T follicular helper cell (primary cell): ENCODE measurements at regions not wholly inside any gene's neighbourhood (a gene's known extent, or its start where the extent isn't known, plus 50 kb on each side); places are given as distances from the start of the nearest gene placed in this dataset.

Experiments
- DNase-seq: peaks from one replicate; pipeline ENCODE4 v3.0.0-alpha.2; 2020; ENCODE audit warnings: low read depth

DNA sequence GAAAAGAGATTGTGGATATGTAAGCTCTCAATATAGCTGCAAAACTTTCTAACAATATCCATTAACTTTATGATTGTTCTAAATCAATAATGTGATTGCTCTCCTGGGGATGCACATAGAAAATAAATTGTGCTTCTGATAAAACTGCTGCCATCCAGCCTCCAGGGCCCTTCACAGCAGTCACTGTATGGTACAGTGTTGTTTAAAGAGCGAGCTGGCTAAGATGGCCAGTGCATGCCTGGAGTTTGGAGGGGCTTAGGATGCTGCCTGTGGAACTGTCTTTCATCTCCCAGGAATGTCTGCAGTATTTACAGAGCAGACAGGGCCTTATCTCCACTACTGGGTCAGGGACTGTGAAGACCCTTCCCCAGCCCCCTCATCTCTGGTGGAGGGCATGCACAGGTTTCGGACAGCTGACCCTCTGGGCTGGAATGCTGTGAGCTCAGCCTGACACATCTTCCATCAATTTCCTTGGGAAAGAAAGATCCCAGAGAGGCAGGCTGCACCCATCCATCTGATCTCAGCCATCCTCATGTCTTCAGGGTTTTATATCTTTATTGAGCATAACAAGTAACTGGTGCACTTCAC, 137.0 kb downstream of the PLPP3 start:
- no peak for DNase-seq

DNA sequence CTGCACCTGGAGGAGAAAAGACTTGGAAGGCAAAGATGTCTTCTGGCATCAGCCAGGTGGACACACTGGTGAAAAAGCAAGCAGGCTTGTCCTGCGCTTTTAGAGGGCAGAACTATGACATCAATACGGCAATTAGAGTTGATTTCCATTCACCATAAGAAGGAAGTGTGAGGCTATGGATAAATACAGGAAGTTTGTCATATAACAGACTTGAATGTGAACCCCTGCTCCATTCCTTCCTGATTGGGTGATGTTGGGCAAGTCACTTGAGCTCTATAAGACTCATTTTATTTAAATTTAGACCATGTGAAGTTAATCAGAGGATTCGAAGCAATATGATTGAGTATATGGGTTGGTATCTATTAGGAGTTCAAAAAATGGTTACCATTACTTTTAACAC, 137.8 kb downstream of the PLPP3 start:
- no peak for DNase-seq

DNA sequence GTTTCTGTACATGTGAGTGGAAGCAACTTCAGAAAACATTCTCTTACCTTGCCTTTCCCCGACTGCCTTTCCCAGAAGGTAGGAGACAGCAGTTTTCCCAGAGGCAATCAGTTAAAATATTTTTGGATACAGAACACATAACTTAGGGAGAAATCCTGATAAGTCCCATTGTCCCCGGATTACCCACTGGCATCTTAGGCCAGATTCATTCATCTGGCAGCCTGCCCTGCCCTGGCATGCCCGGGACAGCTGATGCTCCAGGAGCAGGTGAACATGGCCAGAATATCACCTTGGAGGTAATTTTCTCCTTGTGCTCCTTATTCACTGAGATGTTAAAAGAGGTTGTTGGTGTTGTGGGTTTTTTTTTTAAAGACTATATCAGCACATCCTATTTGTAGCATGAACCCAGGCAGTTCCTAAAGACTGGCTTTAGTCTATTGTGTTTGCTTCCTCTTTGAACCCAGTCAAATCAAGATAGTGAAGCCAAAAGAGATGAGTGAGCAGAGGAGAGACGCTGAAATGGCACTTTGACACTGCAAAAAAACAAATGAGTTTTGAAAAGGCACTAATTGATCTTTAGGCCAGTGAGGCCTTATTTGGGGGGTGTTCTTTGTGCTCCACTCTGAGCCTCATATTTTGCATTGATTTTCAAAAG, 139.6 kb downstream of the PLPP3 start:
- no peak for DNase-seq

DNA sequence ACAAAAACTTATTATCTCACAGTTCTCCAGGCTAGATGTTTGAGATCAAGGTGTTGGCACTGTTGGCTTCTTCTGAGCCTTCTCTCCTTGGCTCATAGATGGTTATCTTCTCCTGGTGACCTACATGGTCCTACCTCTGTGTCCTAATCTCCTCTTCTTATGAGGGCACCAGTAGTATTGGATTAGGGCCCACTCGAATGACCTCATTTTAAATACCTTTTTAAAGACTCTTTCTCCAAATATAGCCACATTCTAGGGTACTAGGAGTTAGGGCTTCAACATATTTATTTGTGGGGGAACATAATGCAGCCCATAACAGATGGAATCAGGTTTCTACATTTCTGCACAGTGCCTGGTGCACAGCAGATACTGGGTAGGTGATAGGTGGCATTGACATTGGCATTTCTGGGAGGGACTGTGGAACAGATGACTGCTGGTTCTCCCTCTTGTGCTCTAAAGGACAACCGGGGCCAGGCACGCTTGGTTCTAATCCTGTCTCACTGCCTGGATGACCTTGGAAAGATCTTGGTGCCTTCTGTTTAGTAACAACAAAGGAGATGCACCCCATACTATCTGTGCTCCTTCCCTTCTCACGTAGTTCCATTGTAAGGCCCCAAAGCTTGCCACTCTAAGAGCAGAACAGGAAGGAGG, 140.3 kb downstream of the PLPP3 start:
- no peak for DNase-seq

DNA sequence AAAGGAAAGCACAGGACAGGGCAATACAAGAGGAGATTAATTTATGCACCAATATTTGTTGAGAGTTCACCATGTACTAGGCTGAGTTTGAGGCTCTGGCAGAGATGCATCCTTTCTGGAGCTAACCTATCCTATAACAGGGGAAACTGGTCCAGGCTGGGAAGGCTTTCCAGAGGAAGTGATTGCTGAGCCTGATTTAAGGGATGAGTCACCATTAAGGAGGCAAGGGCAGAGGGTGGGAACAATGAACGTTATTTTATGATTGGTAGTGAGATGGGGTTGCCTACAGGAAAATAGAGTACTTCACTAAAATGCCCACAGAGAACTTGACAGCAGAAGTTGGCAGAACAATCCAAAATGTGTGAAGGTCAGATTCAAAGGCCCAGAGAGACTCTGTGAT, 141.4 kb downstream of the PLPP3 start:
- no peak for DNase-seq

DNA sequence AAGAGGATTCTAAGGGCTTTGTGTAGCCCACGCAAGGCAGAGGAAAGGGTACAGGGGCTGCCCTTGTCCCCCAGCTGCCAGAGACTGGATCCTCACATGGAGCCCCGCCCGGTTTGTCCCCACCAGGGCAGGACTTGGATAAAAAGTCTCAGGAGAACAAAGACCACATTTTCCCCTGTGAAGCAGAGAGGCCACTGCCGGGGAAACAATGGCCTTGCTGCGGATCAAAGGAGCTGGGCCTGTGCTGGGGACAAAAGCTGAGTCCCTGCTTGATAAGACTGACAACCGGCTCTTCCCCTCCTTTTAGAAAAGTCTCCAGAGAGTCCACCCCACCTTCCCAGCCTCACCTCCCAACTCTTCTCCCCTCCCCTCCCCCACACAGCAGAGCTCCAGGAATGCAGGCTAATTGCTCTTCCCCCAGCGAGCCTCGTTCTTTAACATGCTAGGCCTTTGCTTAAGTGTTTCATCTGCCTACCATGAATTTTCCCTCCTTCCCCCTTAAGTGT, 142.4 kb downstream of the PLPP3 start:
- DNase-seq: no peak

DNA sequence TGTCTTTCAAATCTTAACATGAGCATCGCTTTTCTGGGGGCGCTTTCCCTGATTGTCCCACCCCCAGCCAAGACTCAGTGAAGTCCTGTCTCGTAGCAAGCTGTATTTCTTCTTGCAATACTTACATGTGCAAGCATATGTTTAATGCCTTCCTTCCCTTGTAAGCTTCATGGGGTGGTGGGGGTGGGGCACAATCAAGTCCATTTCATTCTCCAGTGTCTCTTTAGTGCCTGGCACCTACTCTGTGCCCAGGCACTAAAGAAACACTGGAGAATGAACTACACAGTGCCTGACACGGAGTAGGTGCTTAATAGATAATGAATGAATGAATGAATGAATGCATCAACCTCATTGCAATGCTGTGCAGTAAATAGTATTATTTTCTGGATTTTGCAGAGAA, 143.1 kb downstream of the PLPP3 start:
- no peak for DNase-seq

DNA sequence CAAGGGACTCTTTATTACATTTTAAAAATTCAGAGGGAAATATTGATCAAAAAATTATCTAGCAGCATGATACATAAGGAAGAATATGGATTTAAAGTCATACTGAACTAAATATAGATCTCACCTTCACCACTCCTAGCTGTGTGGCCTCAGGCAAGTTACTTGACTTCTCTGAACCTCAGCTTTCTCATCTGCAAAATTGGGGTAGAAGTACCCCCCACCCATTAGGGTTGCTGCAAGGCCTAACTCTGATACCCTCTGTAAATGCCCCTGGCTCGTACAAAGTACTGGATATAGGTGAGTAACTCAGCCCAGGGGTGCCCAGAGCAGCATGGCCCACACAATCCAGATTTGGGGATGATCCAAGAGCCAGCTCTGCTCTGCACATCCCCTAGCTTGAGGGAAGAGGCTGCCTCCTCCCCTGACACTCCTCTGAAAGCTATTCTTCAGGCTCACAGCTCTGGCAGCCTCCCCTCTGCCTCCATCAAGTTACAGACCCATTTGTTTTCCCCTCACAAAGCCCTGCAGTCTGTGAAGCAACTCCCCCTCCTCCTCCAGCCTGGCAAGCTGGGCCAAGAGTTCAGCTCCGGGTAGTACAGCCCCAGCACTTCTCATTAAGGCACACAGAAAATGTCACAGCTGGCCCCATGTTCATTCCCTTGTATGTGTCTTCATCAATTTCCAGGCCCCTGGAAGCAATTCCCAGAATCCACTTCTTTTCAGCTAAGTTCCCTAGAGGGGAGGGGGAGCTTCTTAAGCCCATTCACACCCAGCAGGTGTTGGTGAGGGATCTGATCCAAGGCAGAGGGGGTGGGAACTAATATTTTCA, 143.7 kb downstream of the PLPP3 start:
- DNase-seq: no peak

DNA sequence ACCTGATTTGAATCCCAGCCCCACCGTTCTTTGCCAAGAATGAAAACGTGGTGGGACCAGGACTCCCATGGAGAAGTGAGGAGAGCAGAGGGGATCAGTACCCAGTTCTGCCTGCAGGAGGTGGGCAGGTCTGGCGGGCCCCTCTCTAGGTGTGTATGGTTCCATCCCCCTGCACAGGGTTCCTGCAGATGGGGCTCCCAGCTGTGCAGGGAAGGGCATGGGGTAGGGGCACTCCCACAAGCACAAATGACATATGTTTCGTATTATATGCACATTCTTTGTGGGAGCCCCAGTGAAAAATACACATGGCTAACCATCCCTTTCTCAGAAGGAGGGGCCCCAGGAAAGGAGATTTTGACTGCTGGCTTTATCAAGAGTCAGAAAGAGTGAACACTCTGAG, 144.6 kb downstream of the PLPP3 start:
- DNase-seq: no peak

DNA sequence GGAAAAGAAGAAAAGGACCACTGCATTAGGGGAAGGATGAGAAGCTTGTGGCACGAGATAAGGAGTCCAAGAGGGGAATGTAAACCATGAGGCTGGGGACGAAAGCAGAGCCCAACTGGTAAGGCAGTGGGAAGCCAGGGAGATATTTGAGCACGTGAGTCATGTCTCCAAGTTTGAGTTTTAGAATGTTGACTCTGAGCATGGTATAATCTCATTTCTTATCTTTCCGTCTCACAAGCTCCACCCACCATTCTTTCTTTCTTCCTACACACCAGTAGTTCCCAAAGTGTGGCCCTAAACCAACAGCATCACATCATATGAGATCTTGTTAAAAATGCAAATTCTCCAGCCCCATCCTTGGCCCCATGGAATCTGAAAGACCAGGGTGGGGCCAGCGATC, 145.3 kb downstream of the PLPP3 start:
- no peak for DNase-seq

DNA sequence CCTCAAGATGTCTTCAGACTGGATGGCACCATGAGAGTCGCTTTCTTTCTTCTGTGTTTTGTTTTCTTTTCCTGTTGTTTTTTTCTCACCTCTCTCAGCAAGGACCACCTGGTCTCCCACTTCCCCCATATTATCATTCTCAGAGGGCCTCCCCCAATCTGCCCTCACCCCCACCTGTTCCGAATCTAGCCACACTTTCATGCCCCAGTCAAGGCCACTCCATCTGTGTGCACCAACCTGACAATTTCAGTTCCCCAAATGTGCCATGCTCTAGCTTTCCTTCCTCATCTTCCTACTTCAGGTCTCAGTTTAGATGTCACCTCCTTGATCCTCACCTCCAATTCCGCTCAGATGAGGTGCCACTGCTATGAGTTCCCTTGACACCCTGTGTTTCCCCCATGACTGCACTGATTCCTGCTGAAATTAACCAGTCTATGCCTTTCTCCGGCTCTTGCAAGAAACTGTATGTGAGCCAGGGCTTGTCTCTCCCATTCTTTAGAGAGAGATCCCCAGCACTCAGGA, 146.2 kb downstream of the PLPP3 start:
- no peak for DNase-seq

DNA sequence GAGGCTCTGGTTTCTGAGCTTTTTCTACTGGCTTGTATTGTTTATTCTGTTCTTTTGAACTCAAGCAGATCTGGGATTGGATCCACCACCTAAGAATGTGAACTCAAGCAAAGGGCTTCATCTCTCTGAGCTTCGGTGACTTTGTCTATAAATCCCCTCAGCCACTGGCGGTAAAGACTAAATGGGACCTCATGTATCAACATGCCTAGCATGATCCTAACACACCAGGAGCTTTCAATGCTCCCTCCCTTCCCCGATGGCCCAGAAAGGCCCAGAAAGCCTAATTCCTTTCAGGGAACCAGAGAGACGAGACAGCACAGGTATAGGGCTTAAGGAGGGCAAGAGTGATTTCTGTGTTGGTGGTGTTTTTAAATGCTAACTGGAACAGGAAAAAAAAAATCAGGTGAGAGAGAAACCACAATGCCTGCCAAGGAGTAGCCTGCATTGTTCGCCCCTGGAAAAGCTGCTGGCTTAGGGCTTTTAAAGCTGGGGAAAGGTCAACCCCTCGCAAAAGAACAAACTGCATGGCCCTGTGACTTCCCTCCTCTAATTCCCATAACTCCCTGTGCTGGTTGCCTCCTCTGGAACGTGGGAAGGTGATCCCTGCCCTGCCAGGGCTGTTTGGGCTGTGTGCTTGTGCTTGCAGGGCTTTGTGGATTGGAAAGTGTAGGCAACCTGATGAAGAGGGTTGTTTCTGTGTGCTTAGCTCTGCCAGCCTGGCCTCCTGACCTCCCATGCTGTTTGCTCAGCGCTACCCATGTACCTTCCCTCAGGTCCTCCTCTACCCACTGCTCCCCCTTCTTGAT, 147.0 kb downstream of the PLPP3 start:
- DNase-seq: no peak

DNA sequence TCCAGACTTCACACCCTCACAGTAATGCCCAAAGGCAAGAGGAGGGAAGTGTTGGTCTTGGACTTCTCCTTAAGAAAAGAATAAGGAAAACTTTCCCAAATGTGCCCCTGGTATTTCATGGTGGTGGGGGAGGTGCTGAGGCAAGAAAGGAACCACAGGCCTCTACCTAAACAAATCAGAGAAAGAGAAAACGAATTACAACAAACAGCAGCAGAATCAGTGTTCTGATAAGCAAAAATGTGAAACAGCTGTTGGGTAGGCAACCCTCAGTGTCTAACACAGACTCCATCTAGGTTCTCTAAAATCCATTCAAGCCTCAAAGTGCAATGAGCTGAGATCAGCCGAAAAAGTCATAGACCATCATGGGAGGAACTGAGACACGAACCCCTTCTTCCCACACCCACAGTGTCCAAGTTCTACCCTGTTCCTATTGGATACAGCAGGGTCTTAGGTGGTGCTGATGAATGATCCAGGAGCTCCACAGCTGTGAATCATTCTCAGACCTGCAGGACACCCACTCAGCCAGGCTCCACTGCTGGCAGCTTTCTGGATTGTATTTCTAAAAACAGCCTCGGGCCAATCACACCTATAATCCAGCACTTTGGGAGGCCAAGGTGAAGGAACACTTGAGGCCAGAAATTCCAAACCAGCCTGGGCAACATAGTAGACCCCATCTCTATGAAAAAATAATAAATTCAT, 149.1 kb downstream of the PLPP3 start:
- no peak for DNase-seq

DNA sequence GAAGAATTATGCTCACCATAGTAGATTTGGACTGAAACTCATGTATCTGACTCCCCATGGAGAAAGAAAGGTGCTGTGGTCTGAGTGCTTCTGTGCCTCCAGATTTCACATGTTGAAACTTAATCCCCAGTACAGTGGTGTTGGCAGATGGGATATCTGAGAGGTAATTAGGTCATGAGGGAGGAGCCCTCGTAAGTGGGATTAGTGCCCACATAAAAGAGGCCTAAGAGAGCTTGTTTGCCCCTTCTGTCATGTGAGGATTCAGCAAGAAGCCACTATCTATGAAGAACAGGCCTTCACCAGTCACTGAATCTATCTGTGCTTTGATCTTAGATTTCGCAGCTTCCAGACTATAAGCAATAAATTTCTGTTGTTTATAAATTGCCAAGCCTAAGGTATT, 150.1 kb downstream of the PLPP3 start:
- DNase-seq: no peak

DNA sequence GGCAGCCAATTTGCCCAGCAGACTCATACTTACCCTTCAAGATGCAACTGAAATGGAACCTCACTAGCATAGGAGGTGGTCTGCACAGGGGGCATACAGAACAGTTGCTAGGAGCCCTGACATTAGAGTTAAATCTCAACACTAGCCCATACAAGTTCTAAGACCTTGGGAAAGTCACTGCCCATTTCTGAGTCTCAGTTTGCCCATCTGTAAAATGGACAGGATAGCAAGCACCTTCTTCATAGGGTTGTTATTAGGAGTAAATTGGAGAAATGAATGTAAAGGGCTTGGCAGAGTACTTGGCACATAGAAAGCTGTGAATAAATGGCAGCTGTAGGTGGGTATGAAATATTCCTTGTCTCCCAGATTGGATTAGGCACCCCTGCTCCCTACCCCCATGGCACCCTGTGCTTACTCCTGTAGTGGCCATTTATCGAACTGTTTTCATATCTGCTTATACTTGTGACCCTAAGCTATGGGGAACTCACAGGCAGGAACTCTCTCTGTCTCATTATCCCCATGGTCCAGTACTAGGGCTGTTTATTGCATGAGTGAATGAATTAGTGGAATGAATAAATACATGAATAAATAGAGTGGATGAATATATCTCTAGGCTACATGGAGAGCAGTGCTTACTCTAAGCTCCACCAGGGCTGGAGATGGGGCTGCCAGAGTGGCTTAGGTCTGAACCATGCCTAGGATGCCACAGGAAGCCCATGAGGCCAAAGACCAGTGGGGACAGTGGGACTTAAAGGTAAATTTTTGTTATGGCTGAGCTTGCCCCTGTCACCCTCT, 152.6 kb downstream of the PLPP3 start:
- no peak for DNase-seq

DNA sequence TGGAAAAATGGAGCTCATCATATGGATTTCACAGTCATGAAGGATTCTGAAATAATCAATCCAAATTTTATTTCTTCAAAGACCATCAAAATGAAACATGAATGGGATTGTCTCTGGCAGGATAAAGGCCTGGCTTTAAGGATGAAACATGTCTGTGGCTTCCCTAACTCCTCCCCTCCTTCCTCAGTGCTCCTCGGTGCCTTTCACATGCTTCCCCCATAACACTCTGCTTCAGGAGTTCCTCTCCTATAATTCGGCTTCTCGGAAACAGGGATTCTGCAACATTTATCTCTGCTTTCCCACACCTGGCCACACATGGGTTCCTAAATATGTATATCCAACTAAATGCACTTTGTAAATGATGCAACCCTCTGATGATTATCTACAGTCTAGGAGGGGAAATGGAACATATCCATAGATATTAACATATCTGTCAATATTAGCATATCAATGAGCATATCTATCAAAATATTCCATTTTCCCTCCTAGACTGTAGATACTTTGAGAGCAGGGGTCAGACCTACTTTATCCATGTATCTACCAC, 153.8 kb downstream of the PLPP3 start:
- no peak for DNase-seq

DNA sequence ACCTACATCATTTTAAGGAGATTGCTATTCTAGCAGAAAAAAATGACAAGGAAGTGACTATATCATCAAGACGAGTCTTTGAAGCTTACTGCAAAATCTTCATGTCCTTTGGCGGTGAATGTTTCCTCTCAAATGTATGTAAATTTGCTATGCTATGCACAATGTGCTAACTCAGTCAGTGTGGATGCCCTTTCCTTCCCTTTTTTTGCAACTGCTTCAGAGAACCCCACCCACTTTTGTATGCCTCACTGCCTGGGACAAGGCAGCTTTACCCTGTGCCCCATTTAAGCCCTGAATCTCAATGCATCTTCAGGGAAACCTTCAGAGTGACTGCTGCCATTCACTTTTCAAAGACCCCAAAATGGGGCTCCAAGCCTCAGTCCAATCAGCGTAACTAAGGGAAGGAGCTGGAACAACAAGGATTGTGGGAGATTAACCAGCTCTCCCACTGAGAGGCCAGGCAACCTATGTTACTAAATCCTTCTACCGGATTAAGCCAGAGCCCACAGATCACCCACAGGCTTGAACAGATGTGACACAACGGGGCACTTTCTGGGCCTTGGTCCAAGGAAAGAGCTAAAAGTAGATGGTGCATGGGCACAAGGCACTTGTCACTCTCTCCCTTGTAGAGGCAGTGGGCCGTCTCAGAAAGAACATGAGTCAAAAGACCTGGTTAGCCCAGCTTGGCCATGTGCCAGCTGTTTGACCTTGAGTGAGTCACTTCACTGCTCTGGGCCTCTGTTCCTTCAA, 154.4 kb downstream of the PLPP3 start:
- DNase-seq: no peak

DNA sequence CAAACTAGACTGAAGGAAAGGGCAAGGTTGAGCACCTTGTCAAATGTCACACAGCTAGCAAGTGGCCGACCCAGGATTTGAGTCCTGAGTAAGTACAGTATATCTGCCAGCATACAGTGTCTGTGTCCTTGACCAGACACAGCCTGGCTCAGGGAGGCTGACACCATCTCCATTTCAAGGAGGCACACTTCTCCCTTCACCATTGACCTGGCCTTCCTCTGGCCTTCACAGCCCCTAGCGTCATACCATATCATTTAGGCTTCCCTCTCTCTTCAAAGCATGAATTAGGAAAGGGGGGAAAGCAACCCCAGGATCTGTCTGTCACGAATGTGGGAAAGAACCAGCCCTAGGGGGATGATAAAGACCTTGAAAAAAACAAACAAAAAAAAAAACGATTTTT, 155.6 kb downstream of the PLPP3 start:
- DNase-seq: no peak

DNA sequence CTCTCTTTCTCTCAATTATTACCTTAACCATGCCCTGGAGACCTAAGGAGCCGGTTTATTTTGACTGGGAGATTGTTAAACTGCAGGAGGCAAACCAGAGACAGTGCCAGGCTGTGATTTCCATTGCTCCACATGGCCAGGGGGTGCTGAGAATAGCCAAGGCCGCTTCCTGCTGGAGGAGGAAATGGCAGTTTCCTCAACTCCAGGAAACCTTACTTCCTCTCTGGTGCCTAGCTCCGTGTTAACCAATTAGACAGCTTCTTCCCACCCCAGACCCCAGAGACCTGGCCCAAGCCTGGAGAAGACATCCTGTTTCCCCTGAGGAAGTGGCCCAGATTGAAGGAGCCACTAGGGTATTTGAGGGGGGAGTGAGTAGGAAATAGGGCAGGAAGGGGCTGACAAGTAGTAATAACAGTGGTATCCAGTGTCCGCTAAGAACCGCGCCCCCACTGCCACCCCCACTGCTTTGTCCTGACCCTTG, 161.2 kb downstream of the PLPP3 start:
- DNase-seq: no peak
